ENCODE measurements at regions not wholly inside any gene's neighbourhood (a gene's known extent, or its start where the extent isn't known, plus 50 kb on each side); places are given as distances from the start of the nearest gene placed in this dataset.
"Not testable (repeated sequence)": the region's sequence is repeated elsewhere in the genome, so short reads cannot be mapped to it uniquely, and the experiment has no call there.

DNA sequence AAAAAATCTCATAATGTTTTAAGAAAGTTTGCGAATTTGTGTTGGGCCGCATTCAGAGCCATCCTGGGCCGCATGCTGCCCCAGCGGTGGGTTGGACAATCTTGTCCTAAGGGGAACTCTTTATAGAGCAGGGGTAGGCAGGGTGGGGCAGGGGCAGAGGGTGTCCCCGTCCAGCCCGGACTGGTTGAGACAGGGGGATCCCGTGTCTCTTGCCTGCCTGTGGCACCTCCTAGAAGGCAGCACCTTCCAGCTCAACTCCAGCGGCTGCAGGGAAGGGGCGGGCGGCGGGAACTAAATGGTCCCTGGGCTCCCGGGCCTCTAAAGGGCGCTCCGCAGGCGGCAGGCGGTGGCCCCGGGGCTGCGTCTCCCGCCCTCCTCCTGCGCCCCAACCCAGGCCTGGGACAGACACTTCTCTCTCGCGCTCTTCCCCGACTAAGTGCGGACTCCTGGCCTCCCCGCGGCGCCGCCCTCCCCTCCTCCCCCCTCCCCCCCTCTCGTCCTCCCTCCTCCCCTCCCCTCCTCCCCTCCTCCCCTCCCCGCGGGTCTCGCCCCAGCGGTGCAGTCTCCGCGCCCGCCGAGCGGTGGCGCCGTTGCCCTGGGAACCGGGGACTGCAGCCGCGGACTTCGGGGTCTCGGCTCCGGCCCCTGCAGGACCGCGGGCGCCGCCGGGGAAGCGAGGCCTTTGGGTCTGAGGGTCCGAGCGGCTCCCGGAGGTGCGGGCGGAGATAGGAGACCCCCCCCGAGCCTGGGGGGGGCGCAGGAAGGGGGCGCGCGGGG is 132.6 kb downstream of the MRPL36 start:
- peak in 1 of 2 donors; percentile 3 for DNase-seq

DNA sequence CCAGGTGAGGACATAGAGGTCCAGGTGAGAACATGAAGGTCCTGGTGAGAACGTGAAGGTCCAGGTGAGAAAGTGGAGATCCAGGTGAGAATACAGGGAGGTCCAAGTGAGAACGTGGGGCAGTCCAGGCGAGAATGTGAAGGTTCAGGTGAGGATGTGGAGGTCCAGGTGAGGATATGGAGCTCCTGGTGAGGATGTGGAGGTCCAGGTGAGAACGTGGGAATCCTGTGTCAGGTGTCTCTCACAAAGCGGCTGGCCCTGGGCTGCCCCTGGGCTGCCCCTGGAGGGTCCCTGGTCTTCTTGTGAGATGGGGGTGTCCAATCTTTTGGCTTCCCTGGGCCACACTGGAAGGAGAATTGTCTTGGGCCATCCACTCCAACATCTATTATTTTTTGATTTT is 133.4 kb downstream of the MRPL36 start:
- no peak for DNase-seq

DNA sequence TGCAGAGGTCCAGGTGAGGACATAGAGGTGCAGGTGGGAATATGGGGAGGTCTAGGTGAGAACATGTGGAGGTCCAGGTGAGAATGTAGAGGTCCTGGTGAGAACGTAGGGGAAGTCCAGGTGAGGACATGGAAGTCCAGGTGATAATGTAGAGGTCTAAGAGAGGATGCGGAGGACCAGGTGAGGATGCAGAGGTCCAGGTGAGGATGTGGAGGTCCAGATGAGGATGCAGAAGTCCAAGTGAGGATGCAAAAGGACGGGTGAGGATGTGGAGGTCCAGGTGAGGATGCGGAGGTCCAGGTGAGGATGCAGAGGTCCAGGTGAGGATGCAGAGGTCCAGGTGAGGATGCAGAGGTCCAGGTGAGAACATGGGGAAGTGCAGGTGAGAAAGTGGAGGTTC is 133.8 kb downstream of the MRPL36 start:
- no peak for DNase-seq

DNA sequence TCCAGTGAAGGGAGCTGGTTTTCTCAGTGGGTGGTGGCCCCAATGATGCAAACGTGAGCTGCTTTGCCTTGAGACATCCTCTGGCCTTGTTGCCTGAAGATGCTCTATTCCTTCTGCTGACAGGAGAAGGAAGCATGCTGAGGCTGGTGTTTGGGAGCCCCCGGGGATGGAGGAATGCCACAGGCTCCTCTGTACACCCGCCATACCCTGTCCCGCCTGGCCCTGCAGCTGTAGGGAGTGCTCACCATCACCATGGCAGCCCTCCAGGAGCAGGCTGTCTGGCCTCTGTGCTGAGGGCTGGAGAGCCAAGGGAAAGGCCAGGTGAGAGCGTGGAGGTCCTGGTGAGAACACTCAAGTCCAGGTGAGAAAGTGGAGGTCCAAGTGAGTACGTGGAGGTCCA is 134.4 kb downstream of the MRPL36 start:
- DNase-seq: no peak

DNA sequence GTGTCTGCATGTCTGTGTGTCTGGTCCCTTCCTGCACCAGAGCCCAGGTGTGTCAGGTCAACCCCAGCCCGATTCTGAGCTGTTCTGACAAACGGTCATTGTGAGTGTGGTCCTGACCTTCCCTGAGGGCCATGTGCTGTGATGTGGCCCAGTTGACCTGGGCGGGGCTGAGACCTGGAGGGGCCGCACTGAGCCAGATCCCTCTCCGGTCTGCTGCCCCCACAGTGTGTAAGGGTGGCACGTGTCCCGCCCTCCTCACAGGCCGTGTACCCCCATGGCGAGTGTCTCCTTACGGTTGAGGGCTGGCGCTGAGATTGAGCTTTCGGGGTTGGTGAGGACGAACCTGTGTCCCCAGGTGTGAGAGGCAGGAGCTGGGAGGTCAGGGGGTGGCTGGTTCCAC is 136.5 kb downstream of the MRPL36 start:
- DNase-seq: no peak

DNA sequence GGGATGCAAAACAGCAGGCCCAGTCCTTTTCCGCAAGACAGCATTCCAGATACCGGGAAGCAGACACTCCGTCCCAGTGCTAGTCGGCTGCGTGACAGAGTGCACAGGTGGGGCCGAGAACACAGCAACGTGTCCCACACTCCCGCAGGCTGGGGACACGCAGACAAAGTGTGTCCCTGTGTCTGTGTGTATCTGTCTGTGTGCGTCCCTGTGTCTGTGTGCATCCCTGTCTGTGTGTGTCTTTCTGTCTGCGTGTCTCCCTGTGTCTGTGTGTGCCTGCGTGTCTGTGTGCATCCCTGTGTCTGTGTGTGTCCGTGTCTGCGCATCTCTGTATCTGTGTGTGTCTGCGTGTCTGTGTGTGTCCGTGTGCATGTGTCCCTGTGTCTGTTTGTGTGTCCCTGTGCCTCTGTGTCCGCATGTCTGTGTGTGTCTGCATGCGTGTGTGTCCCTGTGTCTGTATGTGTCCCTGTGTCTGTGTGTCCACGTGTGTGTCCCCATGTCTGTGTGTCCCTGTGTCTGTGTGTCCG is 137.0 kb downstream of the MRPL36 start:
- no peak for DNase-seq

DNA sequence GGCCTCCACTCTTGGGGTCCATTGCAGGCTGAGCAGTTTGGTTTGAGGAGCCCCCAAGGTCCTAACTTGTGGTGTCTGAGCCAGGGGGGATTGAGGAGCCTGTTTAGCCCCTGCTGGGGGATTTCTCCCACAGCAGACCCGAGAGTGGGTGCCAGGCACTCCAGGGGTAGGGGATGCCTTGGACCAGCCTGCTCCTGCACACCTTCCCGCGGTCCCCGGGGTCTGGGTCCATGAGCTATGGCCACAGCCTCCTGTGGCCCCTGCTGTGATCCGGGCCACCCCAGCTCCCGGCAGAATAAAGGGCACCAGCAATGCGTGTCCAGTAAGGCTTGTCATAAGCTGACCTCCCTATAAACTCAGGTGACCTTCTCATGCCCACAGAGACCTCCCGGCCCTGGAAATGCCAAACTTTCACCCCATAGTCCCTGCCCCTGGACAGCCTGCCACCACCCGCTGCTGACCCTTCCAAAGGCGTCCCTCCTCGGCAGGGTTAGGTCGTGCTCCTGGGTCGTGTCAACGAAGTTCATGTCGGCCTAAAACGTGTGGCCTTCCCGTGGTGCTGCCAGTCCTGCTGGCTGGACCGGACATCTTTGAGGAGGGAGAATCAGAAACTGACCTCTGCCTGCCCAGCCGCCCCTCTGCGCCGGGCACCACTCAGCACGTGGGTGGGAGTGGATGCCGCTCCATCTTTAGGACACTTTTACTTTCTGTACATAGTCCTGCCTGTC is 137.6 kb downstream of the MRPL36 start:
- DNase-seq: no peak

DNA sequence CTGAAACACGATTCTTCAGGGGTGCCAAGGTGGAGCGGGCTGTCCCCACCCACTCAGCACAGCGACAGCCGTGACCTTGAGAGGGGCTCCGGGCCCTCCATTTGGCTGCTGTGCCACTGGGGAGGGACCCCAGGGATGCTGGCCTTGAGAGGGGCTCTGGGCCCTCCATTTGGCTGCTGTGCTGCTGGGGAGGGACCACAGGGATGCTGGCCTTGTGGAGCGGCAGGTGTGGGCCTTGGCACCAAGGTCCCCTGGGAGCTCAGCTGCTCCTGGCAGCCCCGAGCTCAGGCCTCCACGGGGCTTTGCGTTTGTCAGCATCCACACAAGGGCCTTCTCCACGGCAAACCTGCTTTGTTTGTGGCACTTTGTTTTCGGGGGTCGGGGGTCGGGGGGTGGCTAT is 137.6 kb upstream of the LPCAT1 start:
- DNase-seq: no peak

DNA sequence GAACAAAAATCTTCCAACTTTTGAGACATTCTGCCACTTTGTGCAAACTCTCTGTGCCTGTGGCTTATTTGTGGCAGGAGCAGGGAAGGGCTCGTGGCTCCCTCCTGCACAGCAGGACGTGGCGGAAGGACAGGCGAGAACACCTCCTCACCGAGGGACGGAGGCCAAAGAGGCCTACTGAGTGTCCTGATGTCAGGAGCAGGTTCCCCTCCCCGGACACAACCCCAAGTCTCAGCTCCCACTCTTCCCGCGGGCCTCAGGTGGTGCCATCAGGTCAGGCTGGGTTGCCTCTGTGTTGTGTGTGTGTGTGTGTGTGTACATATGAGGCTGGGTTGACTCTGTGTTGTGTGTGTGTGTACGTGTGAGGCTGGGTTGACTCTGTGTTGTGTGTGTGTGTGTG is 136.8 kb upstream of the LPCAT1 start:
- no peak for DNase-seq

DNA sequence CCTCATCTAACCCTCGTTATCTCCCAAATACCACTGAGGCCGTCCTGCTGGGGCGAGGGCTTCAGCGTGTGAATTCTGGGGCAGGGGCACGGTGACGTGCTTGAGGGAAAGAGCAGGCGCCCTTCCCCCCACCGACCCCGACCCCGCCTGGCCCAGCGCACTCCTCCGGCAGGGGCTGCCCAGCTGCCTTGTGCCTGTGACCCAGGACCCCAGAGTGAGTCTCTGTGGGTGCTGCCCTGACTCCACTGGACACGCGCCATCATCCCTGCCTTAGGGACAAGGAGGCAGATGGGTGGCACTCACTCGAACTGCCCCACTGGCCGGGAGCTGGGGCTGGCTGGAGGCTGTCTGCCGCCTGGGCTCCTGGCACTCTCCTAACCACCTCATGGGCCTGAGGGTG is 136.2 kb upstream of the LPCAT1 start:
- DNase-seq: no peak

DNA sequence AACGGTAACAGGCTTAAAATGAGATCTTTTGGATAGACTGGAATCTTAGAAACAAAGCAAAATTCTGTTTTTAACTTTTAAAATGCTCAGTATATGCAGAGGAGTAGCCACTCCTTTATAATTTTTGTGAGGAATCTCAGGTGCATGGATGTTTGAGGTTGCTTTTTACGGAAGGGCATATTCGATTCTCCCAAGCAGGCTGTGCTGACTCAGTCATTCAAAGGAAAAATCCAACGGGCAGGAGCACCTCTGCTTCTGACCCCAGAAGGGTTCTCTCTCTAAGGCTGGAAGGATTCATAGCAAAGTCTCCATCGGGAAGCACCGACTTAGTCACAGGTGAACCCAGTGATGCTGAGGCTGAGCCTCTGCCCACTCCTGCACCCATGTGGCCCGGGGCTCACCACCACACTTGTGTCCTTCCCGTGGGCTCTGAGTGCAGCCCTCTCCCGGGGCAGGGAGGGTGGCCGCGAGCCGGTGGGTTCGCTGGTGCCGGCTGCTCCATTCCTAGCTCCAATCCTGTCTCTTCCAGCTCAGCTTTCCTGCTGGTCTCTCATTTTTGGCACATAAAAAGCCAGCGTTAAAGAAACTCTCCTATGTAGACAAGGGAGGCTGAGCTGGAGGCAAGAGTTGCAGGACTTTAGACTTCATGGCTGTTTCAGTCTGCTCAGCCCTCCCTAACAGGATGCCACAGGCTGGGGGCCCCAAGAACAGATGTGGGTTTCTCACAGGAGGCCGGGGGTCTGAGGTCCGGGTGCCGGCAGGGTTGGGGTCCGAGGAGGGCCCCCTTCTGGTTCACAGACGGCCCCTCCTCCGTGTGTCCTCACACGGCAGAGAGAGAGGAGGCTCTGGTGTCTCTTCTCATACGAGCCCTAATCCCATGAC is 135.6 kb upstream of the LPCAT1 start:
- DNase-seq: no peak

DNA sequence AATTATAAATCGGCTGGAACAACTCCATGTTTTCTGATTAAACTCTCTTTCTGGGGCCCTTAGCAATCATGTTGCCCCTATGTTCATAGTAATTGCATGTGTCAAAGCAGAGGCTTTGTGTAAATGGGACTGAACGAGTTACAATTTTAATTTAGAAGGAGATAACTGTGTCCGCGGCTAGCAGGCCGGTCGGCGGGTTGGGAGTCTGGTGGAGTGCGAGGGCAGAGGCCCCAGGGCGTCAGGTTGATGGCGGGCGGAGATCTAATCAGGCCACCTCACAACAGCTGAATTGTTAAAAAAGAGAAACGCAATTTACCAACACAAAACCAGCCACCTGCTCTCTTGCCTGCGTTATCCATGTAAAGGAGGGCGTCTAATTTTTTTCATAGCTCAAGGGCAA is 134.9 kb upstream of the LPCAT1 start:
- no peak for DNase-seq

DNA sequence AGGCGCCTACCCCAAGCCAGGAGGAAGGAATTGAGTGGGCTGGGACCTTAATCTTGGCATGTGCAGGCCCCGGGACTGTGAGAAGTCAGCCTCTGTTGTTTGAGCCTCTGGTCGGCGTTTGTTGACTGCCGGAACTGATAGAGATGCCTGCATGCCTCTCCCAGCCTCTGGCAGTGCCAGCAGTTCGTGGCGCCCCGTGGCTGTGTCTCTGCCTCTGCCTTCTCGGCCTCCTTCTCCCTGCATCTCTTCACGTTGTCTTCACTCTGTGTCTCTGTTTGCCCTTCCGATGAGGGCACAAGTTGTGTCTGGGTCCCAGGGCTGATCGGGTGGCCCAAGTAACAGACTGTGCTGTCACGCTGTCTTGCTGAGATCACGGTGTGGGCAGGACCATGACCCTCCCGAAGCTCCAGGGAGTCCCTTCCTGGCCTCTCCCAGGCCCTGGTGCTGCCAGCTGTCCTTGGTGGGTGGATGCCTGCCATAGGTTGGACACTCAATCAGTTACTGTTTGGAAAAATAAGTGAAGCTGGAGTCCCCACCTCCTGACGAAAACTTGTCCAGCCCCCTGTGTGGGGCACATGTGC is 133.5 kb upstream of the LPCAT1 start:
- DNase-seq: no peak

DNA sequence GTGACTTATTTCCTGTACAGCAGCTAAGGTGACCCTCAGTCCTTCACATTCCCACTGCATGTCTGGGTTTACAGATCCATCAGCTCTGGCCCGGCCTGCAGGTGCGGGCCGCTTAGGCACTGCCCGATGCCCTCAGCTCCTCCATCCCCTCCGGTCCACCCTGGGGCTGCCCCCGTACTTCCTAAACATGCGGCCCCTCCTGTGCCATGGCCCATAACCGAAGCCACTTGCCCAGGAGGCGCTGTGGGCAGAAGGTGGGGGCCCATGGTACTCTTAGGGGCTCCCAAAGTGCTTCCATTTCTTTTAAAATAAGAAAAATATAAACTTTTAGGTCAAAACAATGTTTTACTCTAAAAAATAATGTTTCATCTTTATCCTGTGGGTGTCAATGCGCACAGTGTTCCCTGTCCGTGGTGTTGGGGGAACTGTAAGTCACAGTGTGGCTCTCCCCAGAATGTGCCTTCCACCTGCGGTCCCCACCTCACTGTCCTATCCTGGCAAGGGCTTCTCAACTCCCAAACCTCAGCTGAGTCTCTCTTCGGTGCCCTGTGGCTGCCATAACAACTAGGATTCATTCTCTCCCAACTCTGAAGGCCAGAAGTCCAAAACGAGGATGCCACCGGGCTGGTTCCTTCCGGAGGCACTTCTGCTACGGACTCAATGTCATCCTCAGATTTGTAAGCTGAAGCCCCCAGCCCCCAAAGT is 132.7 kb upstream of the LPCAT1 start:
- no peak for DNase-seq

DNA sequence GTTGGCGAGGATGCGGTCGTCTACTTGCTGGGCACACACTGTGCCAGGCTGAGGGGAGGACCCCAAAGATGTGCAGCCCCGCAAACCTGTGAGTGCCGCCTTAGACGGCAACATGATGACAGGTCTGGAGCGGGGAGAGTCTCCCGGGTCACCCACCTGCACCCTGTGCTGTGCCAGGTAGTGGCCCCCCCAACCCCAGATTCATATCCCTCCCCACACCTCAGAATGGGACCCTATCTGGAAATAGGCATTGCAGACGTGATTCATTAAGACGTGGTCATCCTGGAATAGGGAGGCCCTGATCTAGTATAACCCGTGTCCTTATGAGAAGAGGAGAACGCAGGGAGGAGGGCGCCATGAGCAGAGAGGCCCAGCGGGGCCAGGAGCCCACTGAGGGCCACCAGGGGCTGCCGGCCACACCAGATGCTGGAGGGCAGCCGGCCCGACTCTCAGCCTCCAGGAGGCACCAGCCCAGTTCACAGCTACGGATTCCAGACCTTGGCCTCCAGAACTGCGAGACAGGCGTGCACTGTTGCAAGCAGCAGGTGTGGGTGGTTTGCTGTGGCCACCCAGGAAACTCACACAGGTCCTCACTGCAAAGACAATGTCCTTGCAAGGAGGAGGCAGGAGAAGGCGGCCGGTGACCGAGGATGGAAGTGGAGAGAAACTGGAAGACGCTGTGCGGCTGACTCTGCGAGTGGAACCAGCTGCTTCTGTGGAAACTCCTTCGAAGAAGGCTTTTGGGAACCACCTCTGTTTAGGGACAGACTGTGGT is 131.9 kb upstream of the LPCAT1 start:
- no peak for DNase-seq

DNA sequence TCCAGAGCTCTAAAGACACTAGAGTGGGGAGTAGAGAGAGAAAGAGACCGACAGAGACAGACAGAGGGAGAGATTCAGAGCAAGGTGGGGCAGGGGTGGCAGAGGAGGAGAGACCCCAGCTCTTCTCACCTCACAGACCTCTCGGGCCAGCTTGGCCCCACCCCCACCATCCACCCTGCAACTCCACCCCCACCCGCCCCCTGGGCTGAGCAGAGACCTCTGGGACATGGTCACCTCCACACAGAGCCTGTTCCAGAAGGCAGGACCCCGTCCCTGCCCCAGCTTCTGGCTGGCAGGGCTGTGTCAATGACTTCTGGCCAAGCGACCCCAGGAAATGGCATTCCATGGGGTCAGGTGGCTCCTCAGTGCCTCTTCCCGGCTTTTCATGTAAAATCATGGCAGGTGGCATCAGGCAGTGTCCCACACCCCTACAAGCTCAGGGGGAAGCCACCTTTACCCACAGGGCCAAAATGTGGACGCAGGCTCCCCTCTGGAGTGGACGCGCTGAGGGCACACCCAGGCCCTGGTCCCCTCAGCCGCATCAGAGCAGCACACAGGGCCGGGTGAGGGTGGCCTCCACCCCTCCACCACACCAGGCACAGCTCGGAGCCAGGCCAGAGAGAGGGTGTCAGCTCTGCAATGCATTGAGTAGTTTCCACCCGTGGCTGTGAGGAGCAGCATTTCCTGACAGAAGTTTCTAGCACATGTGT is 131.2 kb upstream of the LPCAT1 start:
- DNase-seq: no peak

DNA sequence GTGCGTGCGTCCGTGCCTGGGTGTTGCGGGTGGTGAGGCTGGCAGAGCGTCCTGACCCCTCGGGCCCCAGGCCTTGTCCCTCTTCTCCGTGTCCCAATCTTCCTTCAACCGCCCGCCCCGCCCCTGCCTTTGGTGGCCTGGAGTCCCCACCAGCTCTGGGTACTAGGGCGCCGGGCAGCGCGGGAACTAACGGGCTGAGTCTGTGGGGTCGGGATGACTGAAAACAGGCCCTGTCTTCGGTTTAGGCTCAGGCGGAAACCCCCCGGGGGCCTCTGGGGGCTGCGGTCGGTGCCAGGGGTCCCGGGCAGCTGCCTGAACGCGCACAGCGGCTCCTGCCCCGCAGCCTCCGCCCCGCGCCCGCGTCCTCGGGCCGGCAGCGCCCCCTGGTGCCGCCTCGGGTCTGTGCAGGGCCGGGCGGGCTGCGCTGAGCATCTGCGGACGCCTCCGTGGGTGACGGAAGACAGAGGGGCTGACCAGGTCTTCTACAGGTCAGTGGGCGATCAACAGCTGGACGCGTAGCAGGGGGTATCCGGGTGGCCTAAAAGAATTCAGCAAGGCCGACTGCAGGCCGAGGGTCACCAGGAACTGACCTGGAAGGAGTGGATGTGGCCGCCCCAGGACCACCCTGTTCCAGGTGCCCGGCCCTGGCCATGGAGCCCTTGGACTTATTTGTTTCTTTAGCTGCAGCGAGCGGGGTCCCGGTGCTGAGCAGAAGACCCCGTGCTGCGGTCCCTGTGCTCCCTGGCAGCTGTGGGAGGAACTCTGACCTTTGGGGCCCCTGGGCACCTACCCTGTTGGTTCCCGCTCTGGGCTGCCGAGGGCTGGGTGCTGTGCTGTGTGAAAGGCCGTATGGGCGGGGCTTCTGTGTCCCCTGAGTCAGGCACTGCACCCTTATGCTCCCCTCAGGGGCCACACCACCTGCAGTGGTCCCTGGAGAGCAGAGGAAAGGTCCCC is 130.2 kb upstream of the LPCAT1 start:
- DNase-seq: not testable (repeated sequence)

DNA sequence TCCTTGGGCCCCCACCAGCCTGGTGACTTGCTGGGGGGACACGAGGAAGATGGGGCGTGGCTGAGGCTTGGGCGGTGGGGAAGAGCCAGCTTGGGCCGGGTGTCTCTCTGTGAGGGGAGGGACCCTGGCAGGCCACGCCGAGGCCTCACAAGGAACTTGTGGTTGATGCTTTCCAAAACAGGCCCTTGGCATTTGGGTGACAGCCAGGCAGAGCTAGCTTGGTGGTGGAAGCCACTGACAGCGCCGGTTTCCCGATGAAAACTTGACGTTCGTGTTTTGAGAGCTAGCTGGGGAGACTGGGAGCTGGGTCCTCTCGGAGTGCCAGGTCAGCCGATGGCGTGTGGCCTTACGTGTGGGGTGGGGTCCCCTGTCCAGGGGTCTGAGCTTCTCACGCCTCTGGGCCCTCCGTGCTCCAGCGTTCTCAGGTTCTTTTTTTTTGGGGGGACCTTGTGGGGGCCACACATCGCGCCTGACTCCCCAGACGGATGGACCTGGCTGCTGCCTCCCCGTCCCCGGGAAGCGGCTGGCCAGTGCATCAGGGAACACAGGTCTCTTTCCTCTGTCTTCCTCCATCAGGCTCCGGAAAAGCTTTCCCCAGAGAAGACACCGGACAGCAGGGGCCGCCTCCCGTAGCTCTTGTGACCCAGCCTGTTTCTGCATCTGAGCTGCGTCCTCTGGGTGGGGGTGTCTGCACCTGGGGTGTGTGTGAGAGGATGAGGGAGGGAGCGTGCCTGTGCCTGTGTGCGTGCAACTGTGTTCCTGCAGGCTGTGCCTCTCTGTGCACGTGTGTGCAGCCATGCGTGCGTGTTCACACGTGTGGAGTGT is 129.3 kb upstream of the LPCAT1 start:
- no peak for DNase-seq
